BJ (cell line): ENCODE measurements at regions not wholly inside any gene's neighbourhood (a gene's known extent, or its start where the extent isn't known, plus 50 kb on each side); places are given as distances from the start of the nearest gene placed in this dataset.
"Not testable (repeated sequence)": the region's sequence is repeated elsewhere in the genome, so short reads cannot be mapped to it uniquely, and the experiment has no call there.

Experiments used
- CTCF ChIA-PET: fragments of 350-600 bp; formaldehyde crosslinking; extraction: SDS; loops from one replicate; lab custom pipeline; 2021; ENCODE audit warnings: antibody characterized with exemption, inconsistent platforms; lab: Yijun Ruan, JAX
- POLR2A ChIA-PET: fragments of 300-600 bp; sonication (Branson Sonifier 250); formaldehyde crosslinking; extraction: SDS; loops from one replicate; lab custom pipeline; 2021; ENCODE audit warnings: antibody characterized with exemption; lab: Charles Lee
- DNase-seq: peaks from one replicate; pipeline ENCODE4 v3.0.0-alpha.2; 2011; ENCODE audit warnings: low read depth
- H3K27me3 ChIP-seq: 2 replicates; pipeline ENCODE4 v1.6.0; 2011; ENCODE audit warnings: low read length; ENCODE audit not compliant: control insufficient read depth, insufficient read depth
- H3K36me3 ChIP-seq: 2 replicates; pipeline ENCODE4 v1.5.1; 2011; ENCODE audit warnings: low read length; ENCODE audit not compliant: control insufficient read depth, insufficient read depth
- H3K4me3 ChIP-seq: 2 replicates; pipeline ENCODE4 v1.5.1; 2011; ENCODE audit warnings: low read depth, mild to moderate bottlenecking, control low read depth, low read length
- TF ChIP-seq, protein P1 (sequence below): IDR thresholded peaks from 2 replicates; pipeline ENCODE4 v1.5.1; 2011; ENCODE audit warnings: low read depth, mild to moderate bottlenecking, control low read depth, inconsistent platforms, low read length, moderate library complexity; ENCODE audit not compliant: insufficient read depth

DNA sequence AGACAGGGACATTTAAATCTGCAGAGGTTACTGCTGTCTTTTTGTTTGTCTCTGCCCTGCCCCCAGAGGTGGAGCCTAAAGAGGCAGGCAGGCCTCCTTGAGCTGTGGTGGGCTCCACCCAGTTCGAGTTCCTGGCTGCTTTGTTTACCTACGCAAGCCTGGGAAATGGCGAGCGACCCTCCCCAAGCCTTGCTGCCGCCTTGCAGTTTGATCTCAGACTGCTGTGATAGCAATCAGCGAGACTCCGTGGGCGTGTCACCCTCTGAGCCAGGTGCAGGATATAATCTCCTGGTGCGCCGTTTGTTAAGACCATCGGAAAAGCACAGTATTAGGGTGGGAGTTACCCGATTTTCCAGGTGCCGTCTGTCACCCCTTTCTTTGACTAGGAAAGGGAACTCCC is 93.3 kb downstream of the ANKRD30BL start:
- CTCF ChIA-PET, H3K4me3 ChIP-seq, H3K27me3 ChIP-seq, DNase-seq, H3K36me3 ChIP-seq, POLR2A ChIA-PET: not testable (repeated sequence)

DNA sequence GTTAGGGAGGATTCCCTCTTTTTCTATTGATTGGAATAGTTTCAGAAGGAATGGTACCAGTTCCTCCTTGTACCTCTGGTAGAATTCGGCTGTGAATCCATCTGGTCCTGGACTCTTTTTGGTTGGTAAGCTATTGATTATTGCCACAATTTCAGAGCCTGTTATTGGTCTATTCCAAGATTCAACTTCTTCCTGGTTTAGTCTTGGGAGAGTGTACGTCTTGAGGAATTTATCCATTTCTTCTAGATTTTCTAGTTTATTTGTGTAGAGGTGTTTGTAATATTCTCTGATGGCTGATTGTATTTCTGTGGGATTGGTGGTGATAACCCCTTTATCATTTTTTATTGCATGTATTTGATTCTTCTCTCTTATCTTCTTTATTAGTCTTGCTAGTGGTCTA is 96.4 kb downstream of the ANKRD30BL start:
- H3K4me3 ChIP-seq, POLR2A ChIA-PET, H3K36me3 ChIP-seq, CTCF ChIA-PET, DNase-seq, H3K27me3 ChIP-seq: not testable (repeated sequence)

DNA sequence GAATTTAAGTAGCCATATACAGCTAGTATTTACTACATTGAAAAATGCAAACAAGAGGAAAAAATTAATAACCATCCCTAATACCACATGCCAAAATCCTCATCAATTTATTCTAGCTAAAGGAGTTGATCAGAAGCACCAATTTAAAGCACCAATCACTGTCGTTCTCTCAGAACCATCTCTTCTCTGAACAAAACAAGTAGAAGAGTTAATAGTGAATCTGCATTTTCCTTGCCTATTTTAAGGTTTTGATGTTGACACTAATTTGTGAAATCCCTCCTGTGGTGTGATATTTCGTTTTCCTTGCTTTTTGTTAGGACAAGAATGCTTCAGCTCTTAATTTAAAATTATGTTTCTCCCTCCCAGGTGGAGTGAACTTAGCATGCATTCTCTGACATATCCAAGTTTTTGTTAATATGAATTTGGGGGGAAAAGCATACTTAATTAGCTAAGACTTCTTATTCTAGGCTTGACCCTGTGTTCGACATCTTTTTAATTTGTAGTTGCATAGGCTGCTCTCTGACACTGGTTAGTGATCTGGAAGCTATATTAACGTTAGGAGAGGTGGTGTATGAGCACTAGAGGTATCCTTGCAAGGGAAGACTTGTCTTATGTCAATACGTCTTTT is 122.0 kb downstream of the ANKRD30BL start:
- CTCF ChIA-PET, DNase-seq, H3K4me3 ChIP-seq, POLR2A ChIA-PET, H3K36me3 ChIP-seq: not testable (repeated sequence)
- H3K27me3 ChIP-seq, result peaks cover 12% of the 10 kb centered on the region

DNA sequence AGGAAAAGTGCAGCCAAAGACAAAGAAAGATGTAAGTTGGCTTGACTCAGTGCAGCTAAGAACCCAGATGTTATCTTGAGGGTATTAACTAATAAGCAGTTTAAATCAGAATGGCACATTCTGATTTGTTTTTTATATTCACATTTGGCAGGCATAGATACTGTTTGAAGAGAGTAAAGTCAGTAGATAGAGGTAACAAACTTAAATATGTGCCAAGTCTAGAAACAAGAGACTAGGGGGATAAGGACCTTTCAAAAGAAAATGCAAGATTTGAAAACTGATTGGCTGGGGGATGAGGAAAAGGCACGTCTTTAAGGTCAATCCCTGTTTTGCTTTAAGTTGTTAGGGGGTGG is 122.9 kb downstream of the ANKRD30BL start:
- CTCF ChIA-PET, POLR2A ChIA-PET, DNase-seq, H3K36me3 ChIP-seq: not testable (repeated sequence)
- peaks cover 12% of the 10 kb centered on the region for H3K27me3 ChIP-seq
- peak overlapping the region; percentile 38 for H3K4me3 ChIP-seq

DNA sequence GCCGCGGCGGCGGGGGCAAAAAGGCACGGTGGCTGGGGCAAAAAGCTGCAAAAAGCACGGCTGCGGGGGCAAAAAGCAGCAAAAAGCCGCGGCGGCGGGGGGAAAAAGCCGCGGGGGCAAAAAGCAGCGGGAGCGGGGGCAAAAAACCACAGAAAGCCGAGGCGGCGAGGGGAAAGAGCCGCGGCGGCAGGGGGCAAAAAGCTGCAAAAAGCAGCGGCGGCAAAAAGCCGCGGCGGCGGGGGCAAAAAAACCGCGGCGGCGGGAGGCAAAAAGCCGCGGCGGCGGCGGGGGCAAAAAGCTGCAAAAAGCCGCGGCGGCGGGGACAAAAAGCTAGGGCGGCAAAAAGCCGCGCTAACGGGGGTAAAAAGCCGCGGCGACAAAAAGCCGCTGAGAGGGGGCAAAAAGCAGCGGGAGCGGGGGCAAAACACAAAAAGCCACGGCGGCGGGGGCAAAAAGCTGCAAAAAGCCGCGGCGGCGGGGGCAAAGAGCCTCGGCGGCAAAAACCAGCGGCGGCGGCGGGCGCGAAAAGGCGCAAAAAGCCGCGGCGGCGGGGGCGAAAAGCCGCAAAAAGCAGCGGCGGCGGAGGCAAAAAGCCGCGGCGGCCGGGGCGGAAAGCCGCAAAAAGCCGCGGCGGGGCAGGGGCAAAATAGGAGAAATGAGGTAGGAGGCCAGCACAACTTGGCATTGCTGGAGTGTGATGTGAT is 123.4 kb downstream of the ANKRD30BL start:
- ChIA-PET POLR2A (no interaction called here), CTCF (no interaction called here)
- peaks cover 12% of the 10 kb centered on the region for H3K27me3 ChIP-seq
- DNase-seq, result no peak
- peak overlapping the region; percentile 38 for H3K4me3 ChIP-seq
- H3K36me3 ChIP-seq, result no peaks in the 10 kb centered on the region
- TF ChIP-seq, protein P1, sequence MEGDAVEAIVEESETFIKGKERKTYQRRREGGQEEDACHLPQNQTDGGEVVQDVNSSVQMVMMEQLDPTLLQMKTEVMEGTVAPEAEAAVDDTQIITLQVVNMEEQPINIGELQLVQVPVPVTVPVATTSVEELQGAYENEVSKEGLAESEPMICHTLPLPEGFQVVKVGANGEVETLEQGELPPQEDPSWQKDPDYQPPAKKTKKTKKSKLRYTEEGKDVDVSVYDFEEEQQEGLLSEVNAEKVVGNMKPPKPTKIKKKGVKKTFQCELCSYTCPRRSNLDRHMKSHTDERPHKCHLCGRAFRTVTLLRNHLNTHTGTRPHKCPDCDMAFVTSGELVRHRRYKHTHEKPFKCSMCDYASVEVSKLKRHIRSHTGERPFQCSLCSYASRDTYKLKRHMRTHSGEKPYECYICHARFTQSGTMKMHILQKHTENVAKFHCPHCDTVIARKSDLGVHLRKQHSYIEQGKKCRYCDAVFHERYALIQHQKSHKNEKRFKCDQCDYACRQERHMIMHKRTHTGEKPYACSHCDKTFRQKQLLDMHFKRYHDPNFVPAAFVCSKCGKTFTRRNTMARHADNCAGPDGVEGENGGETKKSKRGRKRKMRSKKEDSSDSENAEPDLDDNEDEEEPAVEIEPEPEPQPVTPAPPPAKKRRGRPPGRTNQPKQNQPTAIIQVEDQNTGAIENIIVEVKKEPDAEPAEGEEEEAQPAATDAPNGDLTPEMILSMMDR, result no peak

DNA sequence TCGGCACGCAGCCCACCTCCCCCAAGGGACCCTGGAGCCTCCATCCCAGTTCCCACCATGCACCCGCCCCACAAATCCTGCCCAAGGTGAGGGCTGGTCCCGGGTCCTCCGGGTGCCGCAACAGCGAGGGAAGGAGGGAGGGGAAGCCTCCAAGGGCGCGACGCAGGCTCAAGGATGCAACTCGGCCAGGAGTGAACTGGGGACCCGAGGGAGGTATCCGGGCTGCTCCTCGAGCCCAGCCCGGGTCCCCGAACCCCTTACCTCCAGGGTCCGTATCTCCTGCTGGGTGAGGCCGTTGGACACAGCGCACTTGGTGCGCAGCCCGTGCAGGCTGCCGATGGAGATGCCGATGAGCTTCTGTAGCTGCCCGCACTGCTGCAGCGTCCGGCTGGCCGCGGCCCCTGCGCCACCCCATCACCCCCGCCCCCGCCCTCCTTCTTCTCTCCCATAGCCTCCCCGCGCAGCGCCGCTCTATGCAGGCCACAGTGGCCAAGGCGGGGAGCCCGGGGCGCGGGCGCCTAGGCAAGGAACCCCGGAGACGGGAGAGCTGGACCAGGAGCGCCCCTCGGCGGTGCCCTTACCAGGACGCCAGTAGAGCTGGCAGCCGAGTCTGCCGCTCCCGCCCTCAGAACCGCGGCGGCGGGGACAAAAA is 124.1 kb downstream of the ANKRD30BL start:
- TF ChIP-seq, protein P1, result 0 out of 2 replicates have a peak, but pooled peaks have one; percentile 4
- ChIA-PET CTCF (no interaction called here), POLR2A (no interaction called here)
- DNase-seq, result no peak
- Histone ChIP-seq H3K4me3 (peak overlapping the region; percentile 38), H3K36me3 (no peaks in the 10 kb centered on the region), H3K27me3 (peaks cover 12% of the 10 kb centered on the region)

DNA sequence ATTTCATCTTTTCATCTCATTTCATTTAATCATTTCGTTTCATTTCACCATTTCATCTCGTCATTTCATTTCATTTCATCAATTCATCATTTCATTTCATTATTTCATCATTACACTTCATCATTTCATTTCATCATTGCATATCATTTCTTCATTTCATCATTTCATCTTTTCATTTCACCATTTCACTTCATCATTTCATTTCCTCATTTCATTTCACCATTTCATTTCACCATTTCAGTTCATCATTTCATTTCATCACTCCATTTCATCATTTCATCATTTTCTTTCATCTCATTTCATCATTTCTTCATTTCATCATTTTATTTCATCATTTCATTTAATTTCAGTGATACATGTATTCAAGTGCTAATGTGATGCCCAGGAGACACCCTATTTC is 127.1 kb downstream of the ANKRD30BL start:
- ChIA-PET CTCF (no interaction called here), POLR2A (no interaction called here)
- H3K36me3 ChIP-seq, result no peaks in the 10 kb centered on the region
- DNase-seq, result no peak
- H3K4me3 ChIP-seq, result no peak overlapping the region
- peaks cover 10% of the 10 kb centered on the region for H3K27me3 ChIP-seq
- TF ChIP-seq, protein P1, result no peak
